SK-N-SH treated with all-trans-retinoic acid at 6 μM for 48 hours (cell line): ENCODE measurements at regions not wholly inside any gene's neighbourhood (a gene's known extent, or its start where the extent isn't known, plus 50 kb on each side); places are given as distances from the start of the nearest gene placed in this dataset.
A peak's percentile ranks its signal among the peaks of the same experiment; 100 is the strongest.

Source experiments
- ATAC-seq: fragments of 200-7000 bp; cut with Tn5 transposase; 3 replicates; pipeline ENCODE4 v1.9.1; 2020; ENCODE audit warnings: mild to moderate bottlenecking, moderate library complexity
- ARNTL ChIP-seq: fragments of 450-650 bp; formaldehyde crosslinking; IDR thresholded peaks from 2 replicates; pipeline ENCODE4 v1.5.0; 2020; ENCODE audit warnings: low read depth, mild to moderate bottlenecking, moderate library complexity, borderline replicate concordance
- CREB5 ChIP-seq: fragments of 250-450 bp; sonication (Bioruptor Pico); IDR thresholded peaks from 2 replicates; pipeline ENCODE4 v1.5.1; 2020; ENCODE audit warnings: low read depth, mild to moderate bottlenecking, moderate library complexity
- CSDC2 ChIP-seq: fragments of 250-450 bp; sonication (Bioruptor Pico); IDR thresholded peaks from 2 replicates; pipeline ENCODE4 v1.5.0; 2020; ENCODE audit warnings: mild to moderate bottlenecking, moderate library complexity
- CSRNP3 ChIP-seq: fragments of 250-450 bp; sonication (Bioruptor Pico); IDR thresholded peaks from 2 replicates; pipeline ENCODE4 v1.5.1; 2021; ENCODE audit warnings: mild to moderate bottlenecking, moderate library complexity
- ESRRG ChIP-seq: fragments of 250-450 bp; sonication (Bioruptor Pico); IDR thresholded peaks from 2 replicates; pipeline ENCODE4 v1.6.1; 2021; ENCODE audit warnings: mild to moderate bottlenecking
- GLIS3 ChIP-seq: fragments of 250-450 bp; sonication (Bioruptor Pico); IDR thresholded peaks from 2 replicates; pipeline ENCODE4 v1.5.0; 2020; ENCODE audit warnings: mild to moderate bottlenecking, moderate library complexity
- ISL1 ChIP-seq: fragments of 250-450 bp; sonication (Bioruptor Pico); IDR thresholded peaks from 2 replicates; pipeline ENCODE4 v2.1.2; 2022; ENCODE audit warnings: mild to moderate bottlenecking, moderate library complexity
- OSR1 ChIP-seq: fragments of 250-450 bp; sonication (Bioruptor Pico); IDR thresholded peaks from 2 replicates; pipeline ENCODE4 v1.8.0; 2022; ENCODE audit warnings: moderate library complexity, mild to moderate bottlenecking, inconsistent platforms
- PATZ1 ChIP-seq: fragments of 250-450 bp; sonication (Bioruptor Pico); IDR thresholded peaks from 2 replicates; pipeline ENCODE4 v1.8.0; 2020; ENCODE audit warnings: mild to moderate bottlenecking, moderate library complexity, borderline replicate concordance
- POU6F1 ChIP-seq: fragments of 250-450 bp; sonication (Bioruptor Pico); IDR thresholded peaks from 2 replicates; pipeline ENCODE4 v1.8.0; 2021; ENCODE audit warnings: low read depth, mild to moderate bottlenecking, moderate library complexity, borderline replicate concordance
- RARB ChIP-seq: fragments of 250-450 bp; sonication (Bioruptor Pico); IDR thresholded peaks from 2 replicates; pipeline ENCODE4 v1.8.0; 2021; ENCODE audit warnings: mild to moderate bottlenecking, moderate library complexity
- SNAI2 ChIP-seq: fragments of 250-450 bp; sonication (Bioruptor Pico); IDR thresholded peaks from 2 replicates; pipeline ENCODE4 v1.5.0; 2020; ENCODE audit warnings: mild to moderate bottlenecking, moderate library complexity
- TCF4 ChIP-seq: fragments of 250-450 bp; sonication (Bioruptor Pico); IDR thresholded peaks from 2 replicates; pipeline ENCODE4 v1.8.0; 2021; ENCODE audit warnings: mild to moderate bottlenecking, moderate library complexity, borderline replicate concordance
- TOX ChIP-seq: fragments of 250-450 bp; sonication (Bioruptor Pico); IDR thresholded peaks from 2 replicates; pipeline ENCODE4 v1.8.0; 2021; ENCODE audit warnings: mild to moderate bottlenecking, moderate library complexity, borderline replicate concordance
- TSHZ2 ChIP-seq: fragments of 250-450 bp; sonication (Bioruptor Pico); IDR thresholded peaks from 2 replicates; pipeline ENCODE4 v1.5.0; 2020; ENCODE audit warnings: mild to moderate bottlenecking, moderate library complexity
- ZC3H10 ChIP-seq: fragments of 250-450 bp; sonication (Bioruptor Pico); IDR thresholded peaks from 2 replicates; pipeline ENCODE4 v1.5.1; 2021; ENCODE audit warnings: mild to moderate bottlenecking, moderate library complexity
- ZFP3 ChIP-seq: fragments of 250-450 bp; sonication (Bioruptor Pico); IDR thresholded peaks from 2 replicates; pipeline ENCODE4 v1.5.0; 2020; ENCODE audit warnings: mild to moderate bottlenecking, moderate library complexity
- ZNF565 ChIP-seq: fragments of 450-650 bp; formaldehyde crosslinking; conservative IDR thresholded peaks from 2 replicates; pipeline ENCODE4 v1.5.0; 2020; ENCODE audit warnings: low read depth, mild to moderate bottlenecking, moderate library complexity
- ZNF70 ChIP-seq: fragments of 450-650 bp; formaldehyde crosslinking; IDR thresholded peaks from 2 replicates; pipeline ENCODE4 v1.5.0; 2020; ENCODE audit warnings: mild to moderate bottlenecking, moderate library complexity
- ZNF8 ChIP-seq: fragments of 450-650 bp; formaldehyde crosslinking; IDR thresholded peaks from 2 replicates; pipeline ENCODE4 v1.5.0; 2020; ENCODE audit warnings: mild to moderate bottlenecking, moderate library complexity

- TF ChIP-seq PATZ1 (CRISPR knock-in tag) (no peak), ZNF70 (no peak), CREB5 (no peak), ARNTL (CRISPR knock-in tag) (no peak), SNAI2 (CRISPR knock-in tag) (no peak)
- ATAC-seq: no peak
Measured at GRCh38 chr18:6478121-6478520, 63.4 kb upstream of the L3MBTL4 start.

GRCh38 chr18:6479699-6480098 lies 65.0 kb upstream of the L3MBTL4 start:
- ATAC-seq: no peak
- no peak for TF ChIP-seq OSR1 (CRISPR knock-in tag)
- no peak for TF ChIP-seq ZFP3 (CRISPR knock-in tag)
- TF ChIP-seq ARNTL (CRISPR knock-in tag): no peak
- no peak for TF ChIP-seq ZNF565
- no peak for TF ChIP-seq ZNF8
- no peak for TF ChIP-seq CREB5
- no peak for TF ChIP-seq CSDC2
- no peak for TF ChIP-seq POU6F1 (CRISPR knock-in tag)
- TF ChIP-seq TCF4 (CRISPR knock-in tag): no peak
- TF ChIP-seq PATZ1 (CRISPR knock-in tag): no peak
- TF ChIP-seq CSRNP3 (CRISPR knock-in tag): no peak
- TF ChIP-seq ZC3H10: no peak
- TF ChIP-seq ESRRG (CRISPR knock-in tag): no peak
- no peak for TF ChIP-seq ZNF70
- TF ChIP-seq RARB (CRISPR knock-in tag): no peak
- no peak for TF ChIP-seq GLIS3
- no peak for TF ChIP-seq TOX (CRISPR knock-in tag)
- TF ChIP-seq, all 23 proteins: peak for 0

GRCh38 chr18:6482198-6482977 lies 67.7 kb upstream of the L3MBTL4 start:
- no peak for TF ChIP-seq TSHZ2
- no peak for TF ChIP-seq RARB (CRISPR knock-in tag)
- no peak for TF ChIP-seq CREB5
- TF ChIP-seq ISL1 (CRISPR knock-in tag): no peak
- TF ChIP-seq ZNF8: no peak
- ATAC-seq: peak; percentile 68
